ENCODE measurements at regions not wholly inside any gene's neighbourhood (a gene's known extent, or its start where the extent isn't known, plus 50 kb on each side); places are given as distances from the start of the nearest gene placed in this dataset.

GRCh38 chr4:104795264-104795939 lies 300.7 kb upstream of the CXXC4 start:
- no peak for DNase-seq (ENCODE audit: low spot score)

GRCh38 chr4:104811727-104812126 lies 317.0 kb upstream of the CXXC4 start:
- DNase-seq (ENCODE audit: low spot score), result no peak

- no peak for DNase-seq (ENCODE audit: low spot score)
Measured at GRCh38 chr4:104815665-104816064, 321.0 kb upstream of the CXXC4 start.

GRCh38 chr4:104818579-104818978 lies 323.9 kb upstream of the CXXC4 start:
- no peak for DNase-seq (ENCODE audit: low spot score)

- no peak for DNase-seq (ENCODE audit: low spot score)
Measured at GRCh38 chr4:104826171-104826570, 320.5 kb upstream of the TET2 start.

GRCh38 chr4:104829761-104830160 lies 316.9 kb upstream of the TET2 start:
- DNase-seq (ENCODE audit: low spot score), result no peak

- DNase-seq (ENCODE audit: low spot score), result no peak
Measured at GRCh38 chr4:104848597-104849225, 298.0 kb upstream of the TET2 start.

GRCh38 chr4:104859601-104860237 lies 287.0 kb upstream of the TET2 start:
- DNase-seq (ENCODE audit: low spot score), result peak; percentile 8

GRCh38 chr4:104860238-104861123 lies 286.2 kb upstream of the TET2 start:
- DNase-seq (ENCODE audit: low spot score), result peak; percentile 82

GRCh38 chr4:104866809-104867208 lies 279.9 kb upstream of the TET2 start:
- no peak for DNase-seq (ENCODE audit: low spot score)

GRCh38 chr4:104868533-104868932 lies 278.1 kb upstream of the TET2 start:
- no peak for DNase-seq (ENCODE audit: low spot score)

- no peak for DNase-seq (ENCODE audit: low spot score)
Measured at GRCh38 chr4:104868958-104869357, 277.7 kb upstream of the TET2 start.

GRCh38 chr4:104869831-104870230 lies 276.8 kb upstream of the TET2 start:
- no peak for DNase-seq (ENCODE audit: low spot score)

GRCh38 chr4:104870495-104871233 lies 276.0 kb upstream of the TET2 start:
- no peak for DNase-seq (ENCODE audit: low spot score)

GRCh38 chr4:104878936-104879335 lies 267.7 kb upstream of the TET2 start:
- DNase-seq (ENCODE audit: low spot score), result no peak

- DNase-seq (ENCODE audit: low spot score), result no peak
Measured at GRCh38 chr4:104879367-104879766, 267.3 kb upstream of the TET2 start.

GRCh38 chr4:104879854-104880253 lies 266.8 kb upstream of the TET2 start:
- no peak for DNase-seq (ENCODE audit: low spot score)

- DNase-seq (ENCODE audit: low spot score), result no peak
Measured at GRCh38 chr4:104881136-104881886, 265.4 kb upstream of the TET2 start.

GRCh38 chr4:104890598-104891275 lies 255.9 kb upstream of the TET2 start:
- no peak for DNase-seq (ENCODE audit: low spot score)
